AG10803 (cell line): ENCODE measurements at regions not wholly inside any gene's neighbourhood (a gene's known extent, or its start where the extent isn't known, plus 50 kb on each side); places are given as distances from the start of the nearest gene placed in this dataset.

Experiments
- DNase-seq: peaks from one replicate; pipeline ENCODE4 v3.0.0; 2010; ENCODE audit warnings: low read depth
- H3K4me3 ChIP-seq: 2 replicates; pipeline ENCODE4 v1.5.1; 2011; ENCODE audit warnings: mild to moderate bottlenecking, low read length, control low read depth
- CTCF ChIP-seq: conservative IDR thresholded peaks from 2 replicates; pipeline ENCODE4 v1.5.1; 2011; ENCODE audit warnings: mild to moderate bottlenecking, low read length, control low read depth, inconsistent platforms

GRCh38 chr2:187982668-187983067, 309.0 kb upstream of the GULP1 start:
- no peak overlapping the region for H3K4me3 ChIP-seq
- peak; percentile 89 for DNase-seq
- TF ChIP-seq CTCF = no peak

GRCh38 chr2:187985195-187985594, 306.5 kb upstream of the GULP1 start:
- DNase-seq = no peak
- no peak for TF ChIP-seq CTCF
- H3K4me3 ChIP-seq = no peak overlapping the region

- no peak for TF ChIP-seq CTCF
- H3K4me3 ChIP-seq = no peak overlapping the region
- DNase-seq = no peak
These were observed 305.8 kb upstream of the GULP1 start for GRCh38 chr2:187985923-187986322.

- H3K4me3 ChIP-seq = no peak overlapping the region
- TF ChIP-seq CTCF = no peak
- DNase-seq = no peak
These were observed 305.1 kb upstream of the GULP1 start for GRCh38 chr2:187986390-187987105.

GRCh38 chr2:187988348-187988747, 303.3 kb upstream of the GULP1 start:
- H3K4me3 ChIP-seq = no peak overlapping the region
- TF ChIP-seq CTCF = no peak
- DNase-seq = no peak

- DNase-seq = no peak
- TF ChIP-seq CTCF = no peak
- no peak overlapping the region for H3K4me3 ChIP-seq
These were observed 301.6 kb upstream of the GULP1 start for GRCh38 chr2:187989925-187990623.

- peak; percentile 44 for DNase-seq
- TF ChIP-seq CTCF = no peak
- no peak overlapping the region for H3K4me3 ChIP-seq
These were observed 300.3 kb upstream of the GULP1 start for GRCh38 chr2:187991389-187991788.
